H9 (cell line): ENCODE measurements at regions not wholly inside any gene's neighbourhood (a gene's known extent, or its start where the extent isn't known, plus 50 kb on each side); places are given as distances from the start of the nearest gene placed in this dataset.

ENCODE experiments used
- DNase-seq: peaks from one replicate; pipeline ENCODE4 v3.0.0-alpha.2; 2017
- H2AFZ ChIP-seq: one replicate; pipeline ENCODE4 v1.6.1; 2013; ENCODE audit warnings: mild to moderate bottlenecking, low read length, control low read depth, moderate library complexity
- H2AK5ac ChIP-seq: 2 replicates; pipeline ENCODE4 v1.6.1; 2013; ENCODE audit warnings: low read length, control low read depth, mixed read lengths; ENCODE audit not compliant: insufficient read length
- H2BK120ac ChIP-seq: one replicate; pipeline ENCODE4 v1.6.1; 2013; ENCODE audit warnings: low read depth, mild to moderate bottlenecking, low read length, control low read depth, inconsistent platforms; ENCODE audit not compliant: poor library complexity, severe bottlenecking
- H2BK12ac ChIP-seq: 2 replicates; pipeline ENCODE4 v1.6.1; 2013; ENCODE audit warnings: low read length, control low read depth, mixed read lengths, low read depth; ENCODE audit not compliant: insufficient read length
- H2BK15ac ChIP-seq: 2 replicates; pipeline ENCODE4 v1.6.1; 2013; ENCODE audit warnings: low read depth, low read length, control low read depth
- H2BK20ac ChIP-seq: one replicate; pipeline ENCODE4 v1.6.1; 2013; ENCODE audit warnings: low read depth, mild to moderate bottlenecking, low read length, control low read depth, inconsistent platforms; ENCODE audit not compliant: poor library complexity, severe bottlenecking
- H2BK5ac ChIP-seq: 2 replicates; pipeline ENCODE4 v1.6.1; 2013; ENCODE audit warnings: low read length, control low read depth, mixed read lengths; ENCODE audit not compliant: insufficient read length
- H3K14ac ChIP-seq: 2 replicates; pipeline ENCODE4 v1.6.1; 2013; ENCODE audit warnings: low read length, control low read depth; ENCODE audit not compliant: insufficient read depth
- H3K18ac ChIP-seq: 2 replicates; pipeline ENCODE4 v1.6.1; 2013; ENCODE audit warnings: low read depth, mild to moderate bottlenecking, mixed read lengths, low read length, control low read depth; ENCODE audit not compliant: insufficient read length
- H3K23ac ChIP-seq: 2 replicates; pipeline ENCODE4 v1.6.1; 2013; ENCODE audit warnings: low read length, control low read depth, mixed read lengths, low read depth; ENCODE audit not compliant: insufficient read length
- H3K23me2 ChIP-seq: 2 replicates; pipeline ENCODE4 v1.6.1; 2013; ENCODE audit warnings: low read depth, mild to moderate bottlenecking, mixed read lengths, low read length, control low read depth; ENCODE audit not compliant: insufficient read length, poor library complexity, severe bottlenecking
- H3K27ac ChIP-seq: 2 replicates; pipeline ENCODE4 v1.5.1; 2013; ENCODE audit warnings: low read length, control low read depth, mixed read lengths, low read depth; ENCODE audit not compliant: insufficient read length
- H3K27me3 ChIP-seq: 2 replicates; pipeline ENCODE4 v1.6.1; 2013; ENCODE audit warnings: low read length, control low read depth, inconsistent platforms; ENCODE audit not compliant: insufficient read depth
- H3K4ac ChIP-seq: 2 replicates; pipeline ENCODE4 v1.6.1; 2013; ENCODE audit warnings: low read depth, mild to moderate bottlenecking, control low read depth, inconsistent platforms, low read length, moderate library complexity
- H3K4me1 ChIP-seq: 2 replicates; pipeline ENCODE4 v1.6.1; 2013; ENCODE audit warnings: low read length, control low read depth, inconsistent platforms; ENCODE audit not compliant: insufficient read depth
- H3K4me2 ChIP-seq: 2 replicates; pipeline ENCODE4 v1.6.1; 2013; ENCODE audit warnings: low read length, control low read depth, mixed read lengths; ENCODE audit not compliant: insufficient read length, insufficient read depth
- H3K56ac ChIP-seq: 2 replicates; pipeline ENCODE4 v1.6.1; 2013; ENCODE audit warnings: low read depth, mild to moderate bottlenecking, mixed read lengths, low read length, control low read depth; ENCODE audit not compliant: insufficient read length
- H3K79me1 ChIP-seq: 2 replicates; pipeline ENCODE4 v1.6.1; 2013; ENCODE audit warnings: low read depth, mild to moderate bottlenecking, moderate library complexity, low read length, control low read depth, inconsistent platforms; ENCODE audit not compliant: insufficient read depth, poor library complexity, severe bottlenecking
- H3K79me2 ChIP-seq: 2 replicates; pipeline ENCODE4 v1.6.1; 2013; ENCODE audit warnings: low read length, control low read depth, inconsistent platforms; ENCODE audit not compliant: insufficient read depth
- H3K9ac ChIP-seq: 2 replicates; pipeline ENCODE4 v1.6.1; 2013; ENCODE audit warnings: low read length, control low read depth, mixed read lengths; ENCODE audit not compliant: insufficient read length; ENCODE audit errors: extremely low read depth
- H3K9me3 ChIP-seq: one replicate; pipeline ENCODE4 v1.6.1; 2013; ENCODE audit warnings: low read depth, low read length, inconsistent platforms; ENCODE audit not compliant: control insufficient read depth
- H3T11ph ChIP-seq: one replicate; pipeline ENCODE4 v1.6.1; 2013; ENCODE audit warnings: mild to moderate bottlenecking, low read length, control low read depth, inconsistent platforms
- H4K20me1 ChIP-seq: one replicate; pipeline ENCODE4 v1.6.1; 2013; ENCODE audit not compliant: control insufficient read depth, insufficient read length, insufficient read depth
- H4K5ac ChIP-seq: 2 replicates; pipeline ENCODE4 v1.6.1; 2013; ENCODE audit warnings: low read depth, mild to moderate bottlenecking, mixed read lengths, low read length, control low read depth; ENCODE audit not compliant: insufficient read length
- H4K8ac ChIP-seq: replicated peaks from 2 replicates; pipeline ENCODE4 v1.6.1; 2013; ENCODE audit warnings: low read length, control low read depth, mixed read lengths, low read depth; ENCODE audit not compliant: insufficient read length
- H4K91ac ChIP-seq: 2 replicates; pipeline ENCODE4 v1.6.1; 2013; ENCODE audit warnings: low read depth, mild to moderate bottlenecking, moderate library complexity, mixed read lengths, low read length, control low read depth; ENCODE audit not compliant: insufficient read length
- H3K27ac Mint-ChIP-seq, 3 experiments: 2 replicates in 2 of 3; 3 replicates in 1 of 3; pipeline ENCODE4 v1.8.0; 2020 to 2021; ENCODE audit warnings: mixed read lengths in 3 of 3, mild to moderate bottlenecking in 1 of 3, moderate library complexity in 1 of 3
- H3K27me3 Mint-ChIP-seq: 2 replicates; pipeline ENCODE4 v1.8.0; 2021; ENCODE audit warnings: low read depth, mild to moderate bottlenecking, moderate library complexity, mixed read lengths
- H3K36me3 Mint-ChIP-seq, 3 experiments: 2 replicates in 2 of 3; 3 replicates in 1 of 3; pipeline ENCODE4 v1.8.0; 2020 to 2021; ENCODE audit warnings: low read depth in 3 of 3, mixed read lengths in 3 of 3; ENCODE audit not compliant: insufficient read depth in 1 of 3
- H3K4me1 Mint-ChIP-seq, 2 experiments: 2 replicates each; pipeline ENCODE4 v1.8.0; 2020; ENCODE audit warnings: mixed read lengths in 2 of 2
- H3K4me3 Mint-ChIP-seq, 2 experiments: 2 replicates in 1 of 2; 3 replicates in 1 of 2; pipeline ENCODE4 v1.8.0; 2020 to 2021; ENCODE audit warnings: mild to moderate bottlenecking in 2 of 2, mixed read lengths in 2 of 2, moderate library complexity in 1 of 2
- H3K9me3 Mint-ChIP-seq, 2 experiments: 2 replicates in 1 of 2; 3 replicates in 1 of 2; pipeline ENCODE4 v1.8.0; 2020; ENCODE audit warnings: mild to moderate bottlenecking in 2 of 2, mixed read lengths in 2 of 2, moderate library complexity in 1 of 2
- WGBS: extraction: QIAGEN DNeasy Blood & Tissue Kit; methylation state at CpG from one replicate; pipeline ENCODE4 v1.1.7; 2013; ENCODE audit warnings: missing lambda C conversion rate, low lambda C conversion rate, mixed read lengths; ENCODE audit not compliant: insufficient read length; ENCODE audit errors: extremely low coverage; 5-methylcytosine and 5-hydroxymethylcytosine counted together
- TF ChIP-seq, protein P1 (sequence below): fragments of 200-600 bp; sonication (generic); conservative IDR thresholded peaks from 3 replicates; pipeline ENCODE4 v1.8.0; 2021; ENCODE audit warnings: antibody characterized with exemption, mild to moderate bottlenecking

DNA sequence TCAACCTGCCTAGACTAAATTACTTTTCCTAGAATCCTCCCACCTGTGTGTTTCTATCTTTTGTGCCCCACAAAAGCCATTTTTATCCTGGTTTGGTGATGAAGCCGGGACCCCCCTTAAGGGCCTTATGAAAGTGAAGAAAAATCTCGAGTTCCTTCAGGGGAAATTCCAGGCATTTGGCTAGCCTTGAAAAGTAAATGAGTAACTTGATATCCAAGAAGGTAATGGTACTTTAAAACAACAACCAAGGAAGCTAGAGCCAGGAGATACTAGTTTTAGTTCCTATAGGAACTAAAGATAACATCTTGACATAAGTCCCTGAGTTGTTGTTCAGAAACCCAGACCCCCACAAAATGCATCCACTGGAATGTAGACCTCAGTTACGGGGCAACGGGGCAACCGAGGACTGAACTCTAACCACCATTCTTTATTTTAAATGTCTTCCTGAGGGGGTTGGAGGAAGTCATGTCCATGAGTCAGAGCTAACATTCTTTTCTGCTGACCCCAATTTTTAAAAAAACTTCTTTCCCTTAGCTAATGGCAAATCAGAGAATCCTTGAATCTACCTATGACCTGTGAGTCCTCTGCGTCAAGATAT lies 73.9 kb downstream of the VCX3A start:
- Histone ChIP-seq H3K79me1 (no peaks in the 10 kb centered on the region), H3K23ac (no peak overlapping the region), H2BK15ac (no peak overlapping the region), H3K4ac (no peak overlapping the region), H2AFZ (no peak overlapping the region), H3K56ac (no peak overlapping the region), H3K27ac (no peak overlapping the region), H3K18ac (no peak overlapping the region), H4K8ac (no peak overlapping the region), H2BK5ac (no peak overlapping the region), H2AK5ac (no peak overlapping the region), H3K9me3 (no peaks in the 10 kb centered on the region), H4K91ac (no peak overlapping the region), H3K4me2 (no peak overlapping the region), H3K14ac (no peak overlapping the region), H4K20me1 (no peaks in the 10 kb centered on the region), H2BK20ac (no peak overlapping the region), H3K23me2 (no peaks in the 10 kb centered on the region), H3T11ph (no peak overlapping the region), H2BK12ac (no peak overlapping the region), H3K9ac (no peak overlapping the region), H4K5ac (no peak overlapping the region), H3K79me2 (no peaks in the 10 kb centered on the region), H3K4me1 (no peaks in the 10 kb centered on the region; the same call in 1 of the 2 replicates), H3K27me3 (no peaks in the 10 kb centered on the region), H2BK120ac (no peak overlapping the region)
- Mint-ChIP-seq H3K36me3 (peaks cover 0 to 4% (median 3%) of the 10 kb centered on the region in 3 experiments; a peak in 1 of 7 replicates), H3K27ac (peak overlapping the region in 1 of 3 experiments; percentile 2; a peak in 1 of 7 replicates), H3K4me3 (no peak overlapping the region), H3K9me3 (0 out of 5 replicates have a peak, but pooled peaks cover 0 to 2% of the 10 kb centered on the region in 2 experiments), H3K27me3 (no peaks in the 10 kb centered on the region), H3K4me1 (peaks cover 43 to 47% of the 10 kb centered on the region in 2 experiments)
- no peak for DNase-seq
- TF ChIP-seq, protein P1, sequence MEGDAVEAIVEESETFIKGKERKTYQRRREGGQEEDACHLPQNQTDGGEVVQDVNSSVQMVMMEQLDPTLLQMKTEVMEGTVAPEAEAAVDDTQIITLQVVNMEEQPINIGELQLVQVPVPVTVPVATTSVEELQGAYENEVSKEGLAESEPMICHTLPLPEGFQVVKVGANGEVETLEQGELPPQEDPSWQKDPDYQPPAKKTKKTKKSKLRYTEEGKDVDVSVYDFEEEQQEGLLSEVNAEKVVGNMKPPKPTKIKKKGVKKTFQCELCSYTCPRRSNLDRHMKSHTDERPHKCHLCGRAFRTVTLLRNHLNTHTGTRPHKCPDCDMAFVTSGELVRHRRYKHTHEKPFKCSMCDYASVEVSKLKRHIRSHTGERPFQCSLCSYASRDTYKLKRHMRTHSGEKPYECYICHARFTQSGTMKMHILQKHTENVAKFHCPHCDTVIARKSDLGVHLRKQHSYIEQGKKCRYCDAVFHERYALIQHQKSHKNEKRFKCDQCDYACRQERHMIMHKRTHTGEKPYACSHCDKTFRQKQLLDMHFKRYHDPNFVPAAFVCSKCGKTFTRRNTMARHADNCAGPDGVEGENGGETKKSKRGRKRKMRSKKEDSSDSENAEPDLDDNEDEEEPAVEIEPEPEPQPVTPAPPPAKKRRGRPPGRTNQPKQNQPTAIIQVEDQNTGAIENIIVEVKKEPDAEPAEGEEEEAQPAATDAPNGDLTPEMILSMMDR: no peak
- no CpG with 5 or more reads among the region's 6 CpGs for WGBS
